ENCODE measurements at regions not wholly inside any gene's neighbourhood (a gene's known extent, or its start where the extent isn't known, plus 50 kb on each side); places are given as distances from the start of the nearest gene placed in this dataset.
"Not testable (repeated sequence)": the region's sequence is repeated elsewhere in the genome, so short reads cannot be mapped to it uniquely, and the experiment has no call there.

- no peak for DNase-seq
Observed at GRCh38 chr3:140752499-140752898, 74.6 kb downstream of the TRIM42 start.

GRCh38 chr3:140753865-140754754, 76.2 kb downstream of the TRIM42 start:
- no peak for DNase-seq

DNA sequence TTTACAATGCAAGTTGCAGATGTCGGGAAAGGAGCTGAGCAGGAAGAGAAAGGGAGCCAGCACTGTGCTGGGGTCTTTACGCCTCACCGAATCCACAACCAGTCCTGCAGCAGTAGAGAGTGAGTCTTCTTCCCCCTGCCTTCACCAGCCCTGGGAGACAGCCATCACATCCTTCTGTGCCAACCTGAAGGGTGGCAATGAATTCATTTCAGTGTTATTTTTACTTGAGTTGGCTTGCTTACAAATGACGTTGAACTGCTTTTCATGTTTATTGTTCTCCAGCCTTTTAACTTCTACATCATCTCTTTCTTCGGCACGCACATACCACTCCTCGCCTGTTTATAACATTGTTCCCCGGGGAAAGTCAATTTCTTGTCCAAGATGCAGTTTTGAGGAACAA, 77.1 kb downstream of the TRIM42 start:
- DNase-seq = no peak

DNA sequence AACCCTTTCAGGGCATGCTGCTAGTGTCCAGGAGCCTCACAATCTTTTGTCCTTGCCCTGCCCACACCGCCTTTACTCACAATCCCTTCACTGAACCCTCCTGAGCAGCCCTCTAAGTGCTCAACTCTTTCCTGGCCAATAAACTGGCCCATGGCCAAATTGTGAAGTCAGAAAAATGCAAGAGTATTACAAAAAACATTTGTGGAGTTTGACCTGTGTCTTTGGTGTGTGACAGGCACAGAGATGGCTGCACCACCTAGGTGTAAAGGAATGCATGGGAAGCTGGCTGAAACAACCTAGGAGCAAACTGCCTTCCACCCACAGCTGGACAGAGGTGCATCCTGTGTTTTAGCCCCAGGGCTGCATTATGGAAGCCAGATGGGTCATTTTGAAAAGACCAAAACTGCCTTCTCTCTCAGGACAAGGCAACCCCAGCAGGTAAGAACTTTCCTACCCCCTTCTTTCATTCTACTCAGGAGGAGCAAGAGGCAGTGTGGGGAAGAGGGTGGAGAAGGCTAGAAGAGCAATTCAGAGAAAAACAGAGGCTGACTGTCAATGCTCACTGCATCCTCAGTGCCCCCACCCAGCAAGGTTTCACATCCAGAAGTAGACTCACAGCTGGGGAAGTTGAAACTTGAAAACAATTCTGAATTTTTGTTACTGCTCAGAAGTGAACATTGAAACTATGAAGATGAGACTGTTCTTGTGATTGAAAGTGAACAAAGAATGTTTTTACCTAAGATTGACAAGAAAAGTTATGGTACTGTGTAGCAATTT, 78.6 kb downstream of the TRIM42 start:
- no peak for DNase-seq

DNA sequence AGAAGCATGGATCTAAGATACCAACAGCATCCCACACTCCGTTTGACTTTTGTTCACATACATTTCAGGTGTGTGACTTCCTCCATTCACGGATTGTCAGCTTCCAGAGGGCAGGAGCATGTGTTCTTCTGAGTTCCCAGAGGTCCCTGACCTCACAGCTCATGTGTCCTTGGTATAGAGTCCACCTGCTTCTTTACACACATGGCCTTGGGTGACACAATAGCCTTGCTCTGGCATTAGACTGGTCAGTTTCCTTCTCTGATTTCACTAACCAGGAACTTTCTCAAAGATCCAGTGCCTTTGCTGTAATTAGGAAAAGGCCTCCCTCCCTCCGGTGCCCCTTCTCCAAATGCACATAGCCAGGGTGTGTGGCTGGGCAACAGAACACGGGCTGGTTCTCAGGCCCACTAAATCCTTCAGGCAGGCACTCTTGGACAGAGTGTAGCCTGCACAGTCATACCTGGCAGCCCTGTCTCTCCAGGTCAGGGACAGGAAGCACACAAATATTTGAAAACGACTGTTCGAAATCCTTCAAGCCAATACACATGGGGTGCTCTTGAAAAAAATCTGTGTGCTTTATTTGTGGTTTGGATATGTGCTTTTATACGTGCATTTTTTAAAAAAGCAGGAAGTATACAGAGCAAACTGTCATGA, 81.1 kb downstream of the TRIM42 start:
- DNase-seq = no peak

- DNase-seq = no peak
Observed at GRCh38 chr3:140760324-140761075, 82.6 kb downstream of the TRIM42 start.

DNA sequence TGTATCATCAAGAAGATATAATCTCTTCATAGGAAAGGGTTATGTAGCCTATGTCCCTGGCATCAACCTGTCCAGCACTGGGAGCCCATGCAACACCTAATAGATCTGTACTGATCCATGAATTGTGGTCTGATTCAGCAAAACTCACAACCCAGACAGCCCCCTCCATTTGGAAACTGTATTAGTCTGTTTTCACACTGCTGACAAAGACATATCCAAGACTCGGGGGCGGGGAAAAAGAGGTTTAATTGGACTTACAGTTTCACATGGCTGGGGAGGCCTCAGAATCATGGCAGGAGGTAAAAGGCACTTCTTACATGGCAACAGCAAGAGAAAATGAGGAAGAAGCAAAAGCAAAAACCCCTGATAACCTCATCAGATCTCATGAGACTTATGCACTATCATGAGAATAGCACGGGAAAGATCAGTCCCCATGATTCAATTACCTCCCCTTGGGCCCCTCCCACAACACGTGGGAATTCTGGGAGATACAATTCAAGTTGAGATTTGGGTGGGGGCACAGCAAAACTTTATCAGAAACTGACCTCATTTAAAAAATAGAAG, 83.3 kb downstream of the TRIM42 start:
- no peak for DNase-seq

DNA sequence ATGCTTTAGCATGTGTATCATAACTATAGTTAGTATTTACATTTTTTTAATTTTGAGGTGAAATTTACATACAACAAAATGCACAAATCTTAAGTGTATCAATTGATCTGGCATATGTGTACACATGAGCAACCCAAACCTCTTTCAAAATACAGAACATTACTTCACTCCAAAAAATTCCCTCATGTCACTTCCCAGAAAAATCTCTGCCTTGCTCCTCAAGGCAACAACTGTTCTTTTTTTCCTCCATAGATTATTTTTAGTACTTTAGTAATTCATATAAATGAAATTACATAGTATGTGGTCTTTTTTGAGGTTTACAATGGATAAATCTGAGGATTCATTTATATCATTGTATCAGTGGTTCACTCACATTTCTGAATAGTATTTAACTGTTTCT, 84.9 kb downstream of the TRIM42 start:
- no peak for DNase-seq

DNA sequence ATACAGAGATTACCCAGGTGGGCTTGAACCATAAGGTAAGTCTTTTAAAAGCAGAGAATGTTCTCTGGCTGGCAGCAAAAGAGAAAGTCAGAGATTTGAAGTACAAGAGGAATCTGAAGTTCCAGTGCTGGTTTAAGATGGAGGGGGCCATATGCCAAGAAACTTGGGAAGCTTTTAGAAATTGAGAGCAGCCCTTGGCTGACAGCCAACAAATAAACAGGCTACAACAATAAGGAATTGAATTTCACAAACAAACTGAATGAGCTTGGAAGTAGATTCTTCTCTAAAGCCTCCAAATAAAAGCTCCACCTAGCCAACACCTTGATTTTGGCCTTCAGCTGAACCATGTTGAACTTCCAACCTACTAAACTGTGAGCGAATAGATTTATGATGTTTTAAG, 85.7 kb downstream of the TRIM42 start:
- peak; percentile 78 for DNase-seq

DNA sequence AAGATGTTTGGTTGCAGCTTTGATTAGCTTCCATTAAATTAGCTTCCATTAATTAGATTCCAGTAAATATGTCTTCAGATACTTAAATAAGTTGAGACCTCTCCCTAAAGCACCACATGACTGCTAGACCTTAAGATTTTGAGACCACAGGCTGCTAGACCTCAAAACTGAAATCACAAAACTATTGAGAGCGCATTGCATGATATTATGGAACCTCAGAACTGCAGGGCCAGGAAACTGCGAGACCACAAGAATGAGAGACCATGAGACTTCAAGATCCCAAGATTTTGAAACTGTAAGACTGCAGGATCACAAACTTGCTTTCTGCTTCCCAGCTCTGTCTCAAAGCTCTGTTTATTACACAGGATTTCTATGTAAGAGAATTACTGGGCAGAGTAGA, 87.4 kb downstream of the TRIM42 start:
- no peak for DNase-seq

DNA sequence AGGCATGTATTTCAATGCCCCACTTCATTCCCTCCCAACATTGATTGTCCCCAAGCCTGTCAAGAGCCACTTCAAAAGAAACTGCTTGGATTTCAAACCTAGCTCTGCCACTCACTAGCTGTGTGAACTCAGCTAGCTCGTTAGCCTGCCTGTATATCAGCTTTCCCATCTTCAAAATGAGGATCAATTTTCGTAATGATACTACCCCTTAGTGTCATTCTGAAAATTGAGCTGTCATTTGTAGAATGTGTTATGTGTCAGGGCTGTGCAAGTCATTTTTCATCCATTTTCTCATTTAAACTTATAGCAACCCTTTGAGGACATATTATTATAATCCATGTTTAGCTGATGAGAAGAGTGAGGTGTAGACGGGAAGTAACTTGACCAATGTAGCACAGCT, 88.6 kb downstream of the TRIM42 start:
- no peak for DNase-seq

DNA sequence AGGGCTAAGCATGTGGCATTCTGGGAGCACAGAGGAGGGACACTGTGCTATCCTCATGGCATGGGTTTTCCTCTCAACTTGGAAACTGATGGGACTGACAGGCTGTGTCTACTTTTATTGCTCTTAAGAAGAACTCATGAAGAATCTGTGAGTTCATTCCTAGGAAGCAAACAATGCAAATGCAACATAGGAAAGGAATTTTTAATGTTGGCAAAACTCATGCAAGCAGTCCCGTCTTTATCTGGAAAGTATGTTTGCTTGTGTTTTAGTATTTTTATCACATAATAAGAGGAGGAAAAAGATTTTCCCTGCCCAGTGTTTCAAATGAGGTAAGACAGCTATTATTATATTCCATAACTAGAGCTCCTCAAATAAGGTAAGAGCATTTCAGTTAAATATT, 89.7 kb downstream of the TRIM42 start:
- no peak for DNase-seq

GRCh38 chr3:140768941-140769340, 91.1 kb downstream of the TRIM42 start:
- DNase-seq = no peak

- peak; percentile 84 for DNase-seq
Observed at GRCh38 chr3:140769951-140770350, 92.1 kb downstream of the TRIM42 start.

GRCh38 chr3:140770977-140771667, 93.3 kb downstream of the TRIM42 start:
- DNase-seq = no peak

- no peak for DNase-seq
Observed at GRCh38 chr3:140777631-140778233, 99.9 kb downstream of the TRIM42 start.

DNA sequence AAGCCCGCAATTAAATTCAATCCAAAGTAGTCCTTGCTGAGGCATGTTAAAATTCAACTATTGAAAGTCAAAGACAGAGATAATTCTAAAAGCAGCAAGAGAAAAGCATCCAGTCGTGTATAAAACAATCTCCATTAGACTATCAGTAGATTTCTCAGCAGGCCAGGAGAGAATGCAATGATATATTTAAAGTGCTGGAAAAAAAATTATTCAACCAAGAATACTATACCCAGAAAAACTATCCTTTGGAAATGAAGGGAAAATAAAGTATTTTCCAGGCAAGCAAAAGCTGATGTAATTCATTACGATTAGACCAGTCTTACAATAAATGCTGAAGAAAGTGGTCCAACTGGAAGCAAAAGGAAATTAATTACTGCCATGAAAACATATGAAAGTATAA, 113.5 kb downstream of the TRIM42 start:
- DNase-seq = no peak

GRCh38 chr3:140794507-140794906, 116.6 kb downstream of the TRIM42 start:
- DNase-seq = no peak

DNA sequence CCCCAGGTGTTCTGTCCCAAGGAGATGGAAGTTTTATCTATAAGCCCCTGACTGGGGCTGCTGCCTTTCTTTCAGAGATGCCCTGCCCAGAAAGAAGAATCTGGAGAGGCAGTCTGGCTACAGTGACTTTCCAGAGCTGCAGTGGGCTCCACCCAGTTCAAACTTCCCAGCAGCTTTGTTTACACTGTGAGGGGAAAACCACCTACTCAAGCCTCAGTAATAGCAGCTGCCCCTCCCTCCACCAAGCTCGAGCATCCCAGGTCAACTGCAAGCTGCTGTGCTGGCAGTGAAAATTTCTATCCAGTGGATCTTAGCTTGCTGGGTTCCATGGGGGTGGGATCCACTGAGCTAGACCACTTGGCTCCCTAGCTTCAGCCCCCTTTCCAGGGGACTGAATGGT, 125.0 kb downstream of the TRIM42 start:
- not testable (repeated sequence) for DNase-seq

DNA sequence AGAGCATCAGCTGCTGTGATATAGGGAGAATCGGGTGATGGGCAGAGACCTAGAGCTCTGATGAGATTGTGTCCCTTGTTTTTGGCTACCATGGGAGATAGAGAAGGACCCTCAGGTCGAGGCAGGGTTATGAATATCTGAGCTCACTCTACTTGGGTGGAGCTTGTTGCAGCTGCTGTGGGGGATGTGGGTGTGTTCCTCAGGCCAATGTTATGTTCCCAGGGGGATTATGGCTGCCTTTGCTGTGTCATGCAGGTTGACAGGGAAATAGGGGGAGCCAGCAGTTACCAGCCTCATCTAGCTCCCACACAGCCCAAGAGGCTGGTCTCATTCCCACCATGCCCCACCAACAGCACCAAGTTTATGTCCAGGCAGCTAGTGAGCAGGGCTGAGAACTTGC, 131.5 kb downstream of the TRIM42 start:
- DNase-seq = peak; percentile 33

GRCh38 chr3:140816372-140817195, 125.1 kb upstream of the SLC25A36 start:
- no peak for DNase-seq

All from NCI-H82 (cell line).